ENCODE measurements at regions not wholly inside any gene's neighbourhood (a gene's known extent, or its start where the extent isn't known, plus 50 kb on each side); places are given as distances from the start of the nearest gene placed in this dataset.
A peak's percentile ranks its signal among the peaks of the same experiment; 100 is the strongest.
"Not testable (repeated sequence)": the region's sequence is repeated elsewhere in the genome, so short reads cannot be mapped to it uniquely, and the experiment has no call there.

DNA sequence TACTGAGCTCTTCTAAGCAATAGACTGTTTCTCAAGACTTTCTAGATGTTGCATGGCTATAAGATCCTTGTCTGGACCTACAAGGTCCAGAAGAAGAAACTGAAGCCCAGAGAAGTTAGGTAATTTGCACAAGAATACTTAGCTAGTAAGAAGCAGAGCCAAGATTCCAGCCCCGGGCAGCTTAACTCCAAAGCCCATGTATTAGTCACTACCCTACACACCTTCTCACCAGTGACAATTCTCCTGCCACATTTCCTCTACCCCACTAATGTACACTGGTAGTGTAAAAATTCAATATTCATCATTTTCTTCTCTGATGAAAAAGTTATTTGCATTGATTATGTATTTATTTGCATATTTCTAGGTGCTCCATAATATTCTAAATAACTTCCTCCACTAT is 95.5 kb upstream of the CREB1 start:
- H3K4me3 ChIP-seq (ENCODE audit: low read depth, poor library complexity, severe bottlenecking): no peak overlapping the region
- no peak for TF ChIP-seq POLR2A (IDR thresholded peaks at IDR 0.05)
- intact Hi-C loops (cut with DNase I; ENCODE audit: low total_unique reads): no loop called here
- 65 to 70% methylated on average over 1 of the region's 1 CpG for WGBS, 2 donors
- no peak for DNase-seq (ENCODE audit: low spot score in 2 of 2)

GRCh38 chr2:207434899-207435465 is 94.8 kb upstream of the CREB1 start:
- intact Hi-C loops (cut with DNase I; ENCODE audit: low total_unique reads): no loop called here
- no peak for DNase-seq (ENCODE audit: low spot score in 2 of 2)
- WGBS, 2 donors: 66 to 74% methylated on average over 4 of the region's 4 CpGs
- H3K4me3 ChIP-seq (ENCODE audit: low read depth, poor library complexity, severe bottlenecking): no peak overlapping the region
- TF ChIP-seq, protein P1, sequence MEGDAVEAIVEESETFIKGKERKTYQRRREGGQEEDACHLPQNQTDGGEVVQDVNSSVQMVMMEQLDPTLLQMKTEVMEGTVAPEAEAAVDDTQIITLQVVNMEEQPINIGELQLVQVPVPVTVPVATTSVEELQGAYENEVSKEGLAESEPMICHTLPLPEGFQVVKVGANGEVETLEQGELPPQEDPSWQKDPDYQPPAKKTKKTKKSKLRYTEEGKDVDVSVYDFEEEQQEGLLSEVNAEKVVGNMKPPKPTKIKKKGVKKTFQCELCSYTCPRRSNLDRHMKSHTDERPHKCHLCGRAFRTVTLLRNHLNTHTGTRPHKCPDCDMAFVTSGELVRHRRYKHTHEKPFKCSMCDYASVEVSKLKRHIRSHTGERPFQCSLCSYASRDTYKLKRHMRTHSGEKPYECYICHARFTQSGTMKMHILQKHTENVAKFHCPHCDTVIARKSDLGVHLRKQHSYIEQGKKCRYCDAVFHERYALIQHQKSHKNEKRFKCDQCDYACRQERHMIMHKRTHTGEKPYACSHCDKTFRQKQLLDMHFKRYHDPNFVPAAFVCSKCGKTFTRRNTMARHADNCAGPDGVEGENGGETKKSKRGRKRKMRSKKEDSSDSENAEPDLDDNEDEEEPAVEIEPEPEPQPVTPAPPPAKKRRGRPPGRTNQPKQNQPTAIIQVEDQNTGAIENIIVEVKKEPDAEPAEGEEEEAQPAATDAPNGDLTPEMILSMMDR (IDR thresholded peaks at IDR 0.05): no peak
- no peak for TF ChIP-seq POLR2A (IDR thresholded peaks at IDR 0.05)

- TF ChIP-seq, protein P1 (IDR thresholded peaks at IDR 0.05): no peak
- no peak for TF ChIP-seq POLR2A (IDR thresholded peaks at IDR 0.05)
- WGBS, 2 donors: 67 to 72% methylated on average over 1 of the region's 1 CpG
- intact Hi-C loops (cut with DNase I; ENCODE audit: low total_unique reads): no loop called here
Observed at GRCh38 chr2:207437136-207437523, 92.6 kb upstream of the CREB1 start.

GRCh38 chr2:207437524-207438143 is 92.1 kb upstream of the CREB1 start:
- TF ChIP-seq POLR2A (IDR thresholded peaks at IDR 0.05): no peak
- TF ChIP-seq, protein P1 (IDR thresholded peaks at IDR 0.05): no peak
- intact Hi-C loops (cut with DNase I; ENCODE audit: low total_unique reads): no loop called here
- peak in 1 of 2 donors; percentile 53 for DNase-seq (ENCODE audit: low spot score in 2 of 2)
- 47 to 51% methylated on average over 13 of the region's 13 CpGs for WGBS, 2 donors
- H3K4me3 ChIP-seq (ENCODE audit: low read depth, poor library complexity, severe bottlenecking): no peak overlapping the region

More at GRCh38 chr2:207437136-207437523, 92.6 kb upstream of the CREB1 start:
- H3K4me3 ChIP-seq (ENCODE audit: low read depth, poor library complexity, severe bottlenecking): no peak overlapping the region
- DNase-seq (ENCODE audit: low spot score in 2 of 2): no peak

DNA sequence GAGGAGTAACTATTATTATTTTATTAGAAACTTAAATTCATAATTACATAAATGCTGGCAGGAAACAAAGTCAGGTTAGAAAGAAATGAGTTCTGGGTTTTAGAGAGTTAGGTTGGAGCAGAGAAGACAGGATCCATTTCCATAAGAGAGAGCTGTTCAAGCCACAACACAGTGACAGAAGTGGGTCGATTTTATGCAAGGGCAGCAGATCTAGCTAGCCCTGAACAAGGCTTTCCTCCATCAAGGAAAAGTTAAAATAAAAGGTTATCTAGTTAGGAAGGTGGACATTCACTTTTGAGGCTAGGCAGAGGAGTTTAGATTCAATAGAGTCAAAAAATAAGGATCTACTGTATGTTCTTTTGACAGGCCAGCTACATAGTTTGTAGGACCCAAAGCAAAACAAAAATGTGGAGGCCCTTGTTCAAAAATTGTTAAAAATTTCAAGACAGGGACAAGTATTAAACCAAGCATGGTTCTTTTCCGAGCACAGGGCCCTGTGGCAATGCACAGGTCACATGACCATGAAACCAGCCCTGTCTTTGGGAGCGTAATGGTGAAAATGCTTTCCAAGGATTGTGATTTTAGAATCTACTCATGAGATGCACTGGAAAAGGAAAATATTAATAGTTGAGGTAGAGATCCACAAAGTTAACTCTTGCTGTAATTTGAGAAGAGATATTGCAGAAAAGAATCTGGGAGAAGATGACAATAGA is 91.2 kb upstream of the CREB1 start:
- H3K4me3 ChIP-seq (ENCODE audit: low read depth, poor library complexity, severe bottlenecking): no peak overlapping the region
- DNase-seq (ENCODE audit: low spot score in 2 of 2): no peak
- no peak for TF ChIP-seq POLR2A (IDR thresholded peaks at IDR 0.05)
- TF ChIP-seq, protein P1 (IDR thresholded peaks at IDR 0.05): no peak
- intact Hi-C loops (cut with DNase I; ENCODE audit: low total_unique reads): no loop called here
- WGBS, 2 donors: 88 to 91% methylated on average over 3 of the region's 3 CpGs

GRCh38 chr2:207439881-207440280 is 89.9 kb upstream of the CREB1 start:
- H3K4me3 ChIP-seq (ENCODE audit: low read depth, poor library complexity, severe bottlenecking); intact Hi-C loops (cut with DNase I; ENCODE audit: low total_unique reads): not testable (repeated sequence)

More at GRCh38 chr2:207439881-207440280, 89.9 kb upstream of the CREB1 start:
- DNase-seq (ENCODE audit: low spot score in 2 of 2): not testable (repeated sequence)

Measured in lower leg skin (tissue), 4 donors.